Right renal cortex interstitium (tissue), 3 donors: ENCODE measurements at regions not wholly inside any gene's neighbourhood (a gene's known extent, or its start where the extent isn't known, plus 50 kb on each side); places are given as distances from the start of the nearest gene placed in this dataset.
"Not testable (repeated sequence)": the region's sequence is repeated elsewhere in the genome, so short reads cannot be mapped to it uniquely, and the experiment has no call there.

Source experiments
- DNase-seq, 3 donors: peaks; one replicate each; pipeline ENCODE4 v3.0.0-alpha.2; 2013; ENCODE audit warnings: low read depth in 3 of 3, low spot score in 2 of 3

DNA sequence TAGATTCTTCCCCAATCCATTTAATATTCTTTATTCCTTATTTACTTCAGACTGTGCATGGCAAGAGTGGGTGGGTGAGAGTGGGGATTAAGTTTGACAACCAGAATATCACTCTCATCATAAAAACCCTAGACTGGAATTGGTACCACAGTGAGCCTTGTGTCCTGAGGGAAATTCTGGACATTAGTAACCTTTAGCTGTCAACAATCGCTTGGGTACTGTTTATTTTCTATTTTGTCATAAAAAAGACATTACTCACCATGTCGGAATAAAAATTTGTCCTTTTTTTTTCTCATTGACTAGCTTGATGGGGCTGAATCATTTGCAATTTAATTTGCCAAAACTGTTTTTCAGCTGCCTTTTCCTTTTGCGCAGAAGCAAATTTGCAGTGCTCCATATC, 176.1 kb upstream of the SEMA3C start:
- DNase-seq: no peak

DNA sequence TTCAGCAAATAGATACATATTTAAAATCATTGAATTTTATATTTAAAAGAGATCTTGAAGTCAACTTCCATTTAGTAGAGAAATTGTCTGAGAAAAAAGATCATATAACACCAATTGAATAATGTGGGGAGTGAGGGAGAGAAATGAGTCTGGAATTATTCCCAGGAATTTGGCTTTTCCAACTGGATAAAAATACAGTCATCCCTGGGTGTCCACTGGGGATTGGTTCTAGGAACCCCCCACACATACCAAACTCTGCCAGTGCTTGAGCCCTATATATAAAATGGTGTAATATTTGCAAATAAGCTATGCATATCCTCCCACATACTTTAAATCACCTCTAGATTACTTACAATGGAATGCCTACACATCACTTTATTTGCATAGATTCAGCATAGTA, 162.8 kb upstream of the SEMA3C start:
- no peak for DNase-seq

DNA sequence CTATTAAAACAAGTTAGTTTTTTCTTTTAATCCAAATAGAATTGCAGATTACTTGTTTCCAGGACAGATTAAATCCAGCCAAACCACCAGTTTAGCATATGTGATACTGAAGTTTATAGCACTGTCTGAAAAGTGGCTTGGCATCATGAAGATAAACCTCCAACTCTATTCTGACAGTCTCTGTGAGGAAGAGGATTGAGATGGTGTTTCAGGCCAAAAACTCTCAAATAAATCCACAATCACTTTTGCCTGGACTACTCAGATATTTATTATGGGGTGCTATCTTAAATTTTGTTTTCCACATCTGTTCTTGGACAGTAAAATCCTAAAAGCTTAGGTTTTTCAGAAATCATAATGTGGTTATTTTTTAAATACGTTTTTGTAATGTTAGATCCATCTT, 161.7 kb upstream of the SEMA3C start:
- no peak for DNase-seq

DNA sequence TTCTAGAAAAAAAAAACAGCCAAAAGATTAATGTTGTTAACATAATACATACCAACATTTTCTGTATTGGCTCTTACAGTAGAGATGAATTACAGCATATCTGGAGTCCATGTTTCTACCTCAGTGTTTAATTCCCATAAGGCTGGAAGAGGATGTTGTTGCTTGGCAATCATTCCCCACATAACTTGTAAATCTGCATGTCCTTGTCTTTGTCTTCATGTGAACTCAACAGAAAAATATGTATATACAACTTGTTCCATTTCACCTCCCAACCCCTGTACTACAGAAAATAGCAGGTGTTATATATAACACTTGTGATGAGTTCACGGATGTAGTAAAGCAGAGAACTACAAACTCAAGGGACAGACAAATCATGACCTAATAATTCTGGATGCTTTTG, 160.9 kb upstream of the SEMA3C start:
- DNase-seq: no peak

DNA sequence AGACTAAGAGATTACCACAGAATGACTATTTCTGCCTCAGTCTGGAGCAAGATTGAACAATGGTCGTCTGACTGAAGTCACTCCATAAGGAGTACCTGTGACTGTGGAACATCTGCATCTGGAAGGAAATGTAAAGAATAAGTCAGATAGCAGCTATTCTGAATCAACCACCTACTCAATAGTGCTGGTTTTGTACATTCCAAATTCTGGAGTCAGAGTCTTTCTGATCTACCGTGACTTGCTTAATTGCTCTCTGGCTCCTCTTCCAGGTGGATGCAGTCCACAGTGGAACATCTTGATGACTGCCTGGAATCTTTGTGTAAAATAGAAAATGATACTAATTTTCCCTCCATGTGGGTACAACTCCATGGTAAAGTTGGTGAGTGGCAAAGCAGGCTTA, 156.3 kb upstream of the SEMA3C start:
- DNase-seq: no peak

DNA sequence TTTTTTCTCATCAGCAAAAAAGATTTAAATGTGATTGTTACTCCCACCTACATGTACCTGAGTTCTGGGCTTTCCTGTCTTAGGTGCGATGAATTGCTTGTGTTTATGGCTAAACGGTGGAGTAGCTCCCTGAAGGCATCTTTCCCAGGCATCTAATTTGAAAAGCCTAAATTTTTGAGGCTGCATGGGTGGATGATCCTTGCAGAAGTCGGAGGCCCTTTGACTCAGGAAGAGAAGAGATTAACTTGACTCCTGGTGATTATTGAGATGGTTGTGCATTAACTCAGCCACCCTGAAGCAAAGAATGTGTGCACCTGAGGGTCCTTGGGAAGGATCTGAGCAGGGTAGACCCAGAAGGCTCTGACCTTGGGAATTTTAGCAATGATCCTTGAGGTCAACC, 155.6 kb upstream of the SEMA3C start:
- no peak for DNase-seq

DNA sequence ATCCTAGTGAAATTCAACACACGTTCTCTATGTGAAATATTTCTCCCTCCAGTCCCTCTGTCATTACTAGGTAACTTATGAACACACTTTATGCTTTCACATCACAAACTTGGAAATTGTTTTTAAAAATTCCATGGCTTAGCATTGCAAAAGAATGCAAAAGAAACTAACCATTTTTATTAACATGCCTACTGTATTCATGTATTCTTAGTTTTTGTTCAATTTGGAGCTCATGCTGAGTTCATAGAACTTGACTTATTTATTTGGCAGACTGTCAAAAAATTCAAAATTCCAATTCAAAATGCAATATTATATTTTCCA, 155.0 kb upstream of the SEMA3C start:
- DNase-seq: no peak

DNA sequence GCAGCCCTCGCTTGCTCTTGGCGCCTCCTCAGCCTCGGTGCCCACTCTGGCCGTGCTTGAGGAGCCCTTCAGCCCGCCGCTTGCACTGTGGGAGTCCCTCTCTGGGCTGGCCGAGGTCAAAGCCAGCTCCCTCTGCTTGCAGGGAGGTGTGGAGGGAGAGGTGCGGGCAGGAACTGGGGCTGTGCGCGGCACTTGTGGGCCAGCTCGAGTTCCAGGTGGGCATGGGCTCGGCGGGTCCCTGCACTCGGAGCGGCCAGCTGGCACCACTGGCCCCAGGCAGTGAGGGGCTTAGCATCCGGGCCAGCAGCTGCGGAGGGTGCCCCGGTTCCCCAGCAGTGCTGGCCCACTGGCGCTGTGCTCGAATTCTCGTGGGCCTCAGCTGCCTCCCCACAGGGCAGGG, 152.1 kb upstream of the SEMA3C start:
- DNase-seq: no peak

DNA sequence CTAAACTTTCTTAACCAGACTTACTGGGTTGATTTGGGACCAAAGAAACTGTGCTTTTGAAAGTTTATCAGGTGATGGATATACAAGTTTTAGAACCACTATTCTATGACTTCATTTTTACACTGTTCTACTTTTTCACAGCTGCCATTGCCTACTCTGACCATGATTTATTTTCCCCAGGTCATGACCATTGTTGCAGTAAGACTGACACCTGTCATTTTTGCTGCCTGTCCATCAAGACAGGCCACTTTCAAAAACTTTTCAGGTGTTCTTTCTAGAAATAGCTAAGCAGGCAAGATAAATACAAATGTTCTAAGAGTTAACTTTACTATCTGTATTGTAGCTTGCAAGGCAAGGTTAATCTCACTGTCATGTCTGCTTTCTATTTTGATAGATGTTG, 147.9 kb upstream of the SEMA3C start:
- DNase-seq: no peak

DNA sequence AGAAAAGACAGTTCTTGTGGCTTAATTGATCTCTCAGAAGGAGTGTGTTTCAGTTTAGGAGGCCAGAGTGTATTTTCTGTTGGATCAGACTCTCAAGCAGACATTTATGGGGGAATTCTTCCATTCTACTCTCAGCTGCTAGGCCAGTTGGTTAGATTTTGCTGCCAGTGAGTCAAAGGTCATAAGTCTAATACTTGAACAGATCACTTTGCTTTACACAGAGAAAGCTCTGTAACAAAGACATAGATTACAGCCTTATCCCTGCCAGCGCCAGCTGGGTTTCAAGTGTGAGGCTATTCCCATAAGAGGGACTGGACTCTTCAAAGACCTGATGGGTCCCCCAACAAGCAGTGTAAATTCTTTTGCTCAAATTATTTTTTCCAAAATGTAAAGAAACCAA, 145.6 kb upstream of the SEMA3C start:
- DNase-seq: no peak

DNA sequence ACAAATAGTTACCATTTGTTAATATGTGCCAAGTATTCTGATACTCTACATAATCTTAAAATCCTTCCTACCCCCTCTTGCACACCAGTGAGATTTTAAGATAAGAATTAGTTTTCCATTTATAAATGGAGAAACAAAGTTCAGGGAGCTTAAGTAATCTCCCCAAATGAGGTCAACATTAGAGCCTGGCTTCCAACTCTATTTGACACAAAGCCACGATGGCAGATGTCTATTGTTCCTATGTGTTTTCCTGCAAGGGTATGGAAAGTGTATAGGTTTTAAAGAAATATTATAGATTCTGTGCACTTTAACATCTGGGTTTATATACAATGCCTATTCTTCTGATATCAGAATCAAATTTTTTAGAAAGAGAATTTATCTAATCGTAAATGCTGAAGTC, 143.9 kb upstream of the SEMA3C start:
- DNase-seq: no peak

DNA sequence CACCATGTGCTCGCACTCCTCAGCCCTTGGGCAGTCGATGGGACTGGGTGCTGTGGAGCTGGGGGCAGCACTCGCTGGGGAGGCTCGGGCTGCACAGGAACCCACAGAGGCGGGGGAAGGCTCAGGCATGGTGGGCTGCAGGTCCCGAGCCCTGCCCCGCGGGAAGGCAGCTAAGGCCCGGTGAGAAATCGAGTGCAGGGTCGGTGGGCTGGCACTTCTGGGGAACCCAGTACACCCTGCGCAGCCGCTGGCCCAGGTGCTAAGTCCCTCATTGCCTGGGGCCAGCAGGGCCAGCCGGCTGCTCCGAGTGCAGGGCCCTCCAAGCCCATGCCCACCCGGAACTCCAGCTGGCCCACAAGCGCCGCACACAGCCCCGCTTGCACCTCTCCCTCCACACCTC, 138.6 kb upstream of the SEMA3C start:
- not testable (repeated sequence) for DNase-seq

DNA sequence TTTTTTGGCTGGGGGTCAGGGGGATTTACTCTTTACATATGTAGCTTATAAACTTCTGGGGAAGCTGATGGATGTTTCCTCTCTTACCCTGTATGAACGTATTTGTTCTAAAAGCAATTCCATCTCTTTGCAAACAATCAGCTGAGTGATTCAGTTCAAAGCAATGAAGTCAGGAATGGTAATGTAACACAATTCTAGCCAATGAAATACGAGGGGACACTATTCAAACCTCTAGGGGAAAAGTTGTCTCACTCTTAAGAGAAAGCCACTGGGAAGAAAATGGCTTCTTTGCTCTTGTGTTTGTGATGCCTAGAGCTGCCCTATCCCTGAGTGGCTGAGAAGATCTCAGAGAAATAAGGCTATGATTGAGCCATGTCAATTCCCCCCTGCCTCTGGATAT, 134.8 kb upstream of the SEMA3C start:
- DNase-seq: no peak

DNA sequence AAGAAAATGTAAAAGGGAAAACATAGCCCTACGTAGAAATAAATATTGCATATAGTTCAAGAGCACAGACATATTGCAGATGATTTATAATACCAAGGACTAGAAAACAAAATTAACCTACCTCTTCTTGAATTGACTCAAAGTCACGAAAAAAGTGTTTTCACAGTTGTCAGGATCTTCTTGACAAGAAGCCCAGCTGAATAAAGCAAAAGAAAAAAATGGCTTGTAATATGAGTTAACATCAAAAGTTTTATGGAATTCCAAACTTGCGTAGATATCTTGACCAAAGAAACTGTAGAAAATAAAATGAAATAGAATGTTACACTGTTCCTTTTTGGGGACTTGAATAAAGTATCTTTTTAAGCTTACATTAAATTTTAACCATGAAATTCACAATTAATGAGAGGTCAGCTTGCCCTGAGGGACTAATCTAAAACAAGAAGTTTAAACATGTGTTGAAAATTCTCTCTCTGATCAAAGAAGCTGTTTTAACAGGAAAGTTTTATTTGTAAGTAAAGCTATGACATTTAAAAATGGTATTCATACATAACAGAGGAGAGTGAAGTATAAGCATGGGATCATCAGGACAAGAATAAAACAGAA, 133.1 kb upstream of the SEMA3C start:
- no peak for DNase-seq

DNA sequence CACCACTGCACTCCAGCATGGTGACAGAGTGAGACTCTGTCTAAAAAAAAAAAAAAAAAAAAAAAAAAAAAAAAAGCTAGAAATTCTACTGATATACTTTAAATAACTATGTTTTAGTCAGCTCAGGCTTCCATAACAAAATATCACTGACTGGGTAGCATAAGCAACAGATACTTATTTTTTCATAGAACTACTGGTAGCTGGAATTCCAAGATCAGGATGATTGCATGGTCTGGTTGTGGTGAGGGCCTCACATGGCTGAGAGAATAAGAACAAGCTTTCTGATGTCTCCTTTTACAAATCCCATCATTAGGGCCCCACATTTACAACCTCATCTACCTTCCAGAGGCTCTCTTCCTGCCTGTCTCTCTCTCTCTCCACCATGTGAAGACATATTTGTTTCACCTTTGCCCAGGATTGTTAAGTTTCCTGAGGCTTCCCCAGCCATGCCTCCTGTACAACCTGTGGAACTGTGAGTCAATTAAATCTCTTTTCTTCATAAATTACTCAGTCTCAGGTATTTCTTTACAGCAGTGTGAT, 126.7 kb upstream of the SEMA3C start:
- DNase-seq: no peak

DNA sequence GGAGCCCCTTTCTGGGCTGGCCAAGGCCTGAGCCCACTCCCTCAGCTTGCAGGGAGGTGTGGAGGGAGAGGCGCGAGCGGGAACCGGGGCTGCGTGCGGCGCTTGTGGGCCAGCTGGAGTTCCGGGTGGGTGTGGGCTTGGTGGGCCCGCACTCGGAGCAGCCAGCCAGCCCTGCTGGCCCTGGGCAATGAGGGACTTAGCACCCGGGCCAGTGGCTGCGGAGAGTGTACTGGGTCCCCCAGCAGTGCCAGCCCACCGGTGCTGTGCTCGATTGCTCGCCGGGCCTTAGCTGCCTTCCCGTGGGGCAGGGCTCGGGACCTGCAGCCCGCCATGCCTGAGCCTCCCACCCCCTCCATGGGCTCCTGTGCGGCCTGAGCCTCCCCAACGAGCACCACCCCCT, 123.8 kb upstream of the SEMA3C start:
- DNase-seq: not testable (repeated sequence)

DNA sequence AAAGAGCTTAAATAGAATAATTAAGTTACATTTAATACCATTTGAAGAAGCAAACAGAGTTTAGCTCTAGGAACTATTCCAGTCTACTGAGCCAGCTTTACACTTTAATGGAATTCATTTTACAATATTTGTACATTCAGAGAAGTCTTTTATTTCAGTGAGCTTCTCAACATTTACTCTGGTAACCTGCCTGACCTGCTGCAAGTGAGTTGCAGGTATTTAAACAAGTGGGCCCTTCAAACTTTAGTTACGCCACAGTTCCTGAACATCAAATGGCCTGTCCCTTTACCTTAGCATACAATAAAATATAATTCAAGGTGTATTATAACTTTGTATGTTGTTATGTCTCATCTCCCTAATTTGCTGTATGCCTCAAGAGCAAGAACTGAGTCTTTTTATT, 121.6 kb upstream of the SEMA3C start:
- no peak for DNase-seq

DNA sequence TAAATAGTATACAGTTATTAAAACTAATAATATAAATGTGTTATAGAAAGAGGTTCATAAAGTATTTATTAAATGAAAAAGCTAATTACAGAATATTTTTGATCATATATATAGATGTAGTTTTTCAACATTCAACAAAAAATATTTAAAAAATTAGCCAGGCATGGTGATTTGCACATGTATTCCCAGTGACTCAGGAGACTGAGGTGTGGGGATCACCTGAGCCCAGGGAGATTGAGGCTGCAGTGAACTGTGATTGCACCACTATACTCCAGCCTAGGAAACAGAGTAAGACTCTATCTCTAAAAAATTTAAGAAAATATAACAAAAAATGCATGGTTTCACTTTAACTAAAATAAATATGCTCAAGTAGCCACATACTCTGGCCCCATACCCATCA, 118.0 kb upstream of the SEMA3C start:
- no peak for DNase-seq

DNA sequence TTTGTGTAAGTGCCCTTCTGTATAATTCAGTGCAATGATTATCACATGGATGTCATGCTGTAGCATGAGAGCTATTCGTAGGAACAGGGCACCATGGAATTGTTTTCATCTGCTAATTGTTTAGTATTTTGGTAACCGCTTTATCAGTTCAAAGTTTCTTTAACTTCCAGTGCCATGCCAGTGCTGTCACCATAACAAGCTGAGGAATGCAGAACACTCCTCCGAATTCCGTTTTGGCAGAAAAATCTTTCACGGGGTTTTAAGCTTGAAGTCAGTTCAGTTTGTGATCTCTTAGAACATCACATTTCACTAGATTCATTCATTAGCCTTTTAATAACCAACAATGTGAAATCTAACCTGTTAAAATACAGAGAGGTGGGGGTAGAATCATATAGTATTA, 117.2 kb upstream of the SEMA3C start:
- DNase-seq: no peak

DNA sequence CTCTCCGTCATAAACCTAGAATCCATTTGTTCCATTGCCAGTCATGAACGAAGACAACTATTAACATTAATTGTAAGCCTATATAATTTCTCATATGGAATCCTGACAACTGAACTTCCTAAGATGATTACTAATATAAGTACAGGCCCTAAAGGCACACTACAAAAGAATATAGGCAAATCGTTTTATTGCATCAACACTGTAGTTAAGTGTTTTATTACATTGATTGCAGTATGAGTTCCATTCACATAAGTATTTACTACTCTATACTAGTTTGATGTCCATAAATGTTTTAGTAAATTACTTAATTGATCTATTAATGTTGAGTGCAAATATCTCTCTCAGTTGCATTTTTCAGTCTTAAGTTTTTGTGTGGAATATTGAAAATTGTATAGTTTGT, 113.1 kb upstream of the SEMA3C start:
- no peak for DNase-seq

DNA sequence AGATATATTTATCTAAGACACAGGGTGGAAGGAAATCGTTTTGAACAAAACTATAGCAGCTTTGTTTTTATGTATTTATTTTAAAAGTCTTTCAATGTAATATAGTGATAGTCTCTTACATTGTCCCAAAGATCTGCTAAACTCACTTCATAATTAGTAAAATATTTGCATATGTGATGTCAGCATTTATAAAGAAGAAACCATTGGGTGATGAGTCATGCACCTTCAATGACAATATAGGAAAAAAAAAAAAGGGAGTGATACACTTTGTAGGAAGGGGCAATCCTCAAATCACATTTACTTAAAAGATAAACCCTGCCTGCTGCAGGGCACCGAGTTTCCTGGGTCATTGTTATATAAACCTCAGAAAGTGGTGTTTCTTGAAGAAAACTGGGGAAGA, 112.4 kb upstream of the SEMA3C start:
- no peak for DNase-seq

DNA sequence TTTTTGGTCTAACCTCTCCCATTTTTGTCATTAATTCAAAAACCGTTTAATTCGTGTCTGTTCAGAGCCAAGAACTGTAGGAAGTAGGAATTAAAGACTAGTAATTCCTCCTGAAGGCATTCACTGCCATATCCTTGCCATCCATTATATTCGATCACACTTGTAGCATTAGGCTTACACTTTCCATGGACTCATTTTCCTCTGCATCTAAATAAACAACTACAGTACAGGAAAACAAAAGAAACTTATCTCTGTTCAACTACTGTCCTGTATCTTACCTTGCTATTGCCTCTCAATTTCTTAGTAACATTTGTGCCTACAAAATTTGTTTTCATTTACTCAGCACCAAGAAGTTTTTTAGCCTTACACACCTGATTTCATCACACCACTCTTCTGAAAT, 111.6 kb upstream of the SEMA3C start:
- no peak for DNase-seq

DNA sequence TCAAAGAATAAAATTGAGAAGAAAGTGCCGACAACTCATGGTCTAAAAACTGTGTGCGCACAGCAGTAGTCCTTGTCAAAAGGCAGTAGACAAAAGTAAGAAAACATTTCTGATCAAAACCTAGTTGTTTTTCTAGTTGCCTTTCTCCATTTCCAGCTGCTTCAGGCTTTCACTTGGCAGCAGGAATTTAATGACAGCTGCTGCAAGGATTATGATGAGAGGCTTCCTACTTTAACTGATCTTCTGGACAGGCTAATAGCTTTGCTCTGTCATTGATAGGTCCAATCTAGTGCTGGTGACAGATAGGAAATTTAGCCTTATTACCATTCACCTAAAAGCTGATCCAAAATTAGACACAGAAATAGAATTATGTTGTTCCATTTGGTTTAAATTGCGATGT, 110.7 kb upstream of the SEMA3C start:
- no peak for DNase-seq

DNA sequence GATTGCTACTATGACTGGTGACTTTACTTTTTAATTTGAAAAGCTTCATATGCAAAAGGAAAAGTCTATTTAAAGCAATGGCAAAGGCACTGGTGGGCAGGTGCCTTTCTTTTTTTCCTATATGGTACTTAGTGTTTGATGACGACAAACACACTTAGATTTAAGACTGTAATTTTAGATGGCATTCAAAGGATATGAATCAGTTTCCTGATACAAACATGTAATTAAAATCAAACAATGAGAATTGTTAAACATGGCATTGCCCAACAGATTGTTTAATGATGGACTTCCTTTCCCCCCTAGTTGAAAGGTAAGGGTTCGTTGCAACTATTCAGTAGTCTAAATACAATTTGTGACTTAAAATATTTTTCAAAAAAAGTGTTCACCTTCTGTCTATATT, 106.5 kb upstream of the SEMA3C start:
- DNase-seq: no peak
